ENCODE measurements at regions not wholly inside any gene's neighbourhood (a gene's known extent, or its start where the extent isn't known, plus 50 kb on each side); places are given as distances from the start of the nearest gene placed in this dataset.

DNA sequence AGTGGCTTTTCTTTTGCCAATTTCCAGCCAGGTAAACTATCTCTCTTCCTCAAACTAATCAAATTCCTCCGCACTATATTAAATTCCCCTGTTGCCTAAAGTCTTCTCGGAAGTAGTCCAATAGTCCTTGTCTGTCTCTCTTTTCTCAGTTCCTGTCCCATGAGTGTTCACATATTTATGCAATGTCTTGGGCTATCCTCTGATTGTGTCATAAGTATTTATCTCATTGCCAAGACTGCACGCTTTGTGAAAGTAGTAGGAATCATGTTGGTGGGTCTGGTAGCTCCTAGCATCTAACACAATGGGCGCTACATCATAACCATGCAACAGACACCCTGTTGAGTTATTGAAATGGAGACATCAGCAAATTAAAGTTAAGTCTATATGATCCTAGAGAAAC, 59.9 kb upstream of the POU3F3 start:
- TF ChIP-seq, protein P1, sequence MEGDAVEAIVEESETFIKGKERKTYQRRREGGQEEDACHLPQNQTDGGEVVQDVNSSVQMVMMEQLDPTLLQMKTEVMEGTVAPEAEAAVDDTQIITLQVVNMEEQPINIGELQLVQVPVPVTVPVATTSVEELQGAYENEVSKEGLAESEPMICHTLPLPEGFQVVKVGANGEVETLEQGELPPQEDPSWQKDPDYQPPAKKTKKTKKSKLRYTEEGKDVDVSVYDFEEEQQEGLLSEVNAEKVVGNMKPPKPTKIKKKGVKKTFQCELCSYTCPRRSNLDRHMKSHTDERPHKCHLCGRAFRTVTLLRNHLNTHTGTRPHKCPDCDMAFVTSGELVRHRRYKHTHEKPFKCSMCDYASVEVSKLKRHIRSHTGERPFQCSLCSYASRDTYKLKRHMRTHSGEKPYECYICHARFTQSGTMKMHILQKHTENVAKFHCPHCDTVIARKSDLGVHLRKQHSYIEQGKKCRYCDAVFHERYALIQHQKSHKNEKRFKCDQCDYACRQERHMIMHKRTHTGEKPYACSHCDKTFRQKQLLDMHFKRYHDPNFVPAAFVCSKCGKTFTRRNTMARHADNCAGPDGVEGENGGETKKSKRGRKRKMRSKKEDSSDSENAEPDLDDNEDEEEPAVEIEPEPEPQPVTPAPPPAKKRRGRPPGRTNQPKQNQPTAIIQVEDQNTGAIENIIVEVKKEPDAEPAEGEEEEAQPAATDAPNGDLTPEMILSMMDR (IDR thresholded peaks at IDR 0.05): no peak
- TF ChIP-seq POLR2A (IDR thresholded peaks at IDR 0.05): no peak
